ENCODE measurements at regions not wholly inside any gene's neighbourhood (a gene's known extent, or its start where the extent isn't known, plus 50 kb on each side); places are given as distances from the start of the nearest gene placed in this dataset.

DNA sequence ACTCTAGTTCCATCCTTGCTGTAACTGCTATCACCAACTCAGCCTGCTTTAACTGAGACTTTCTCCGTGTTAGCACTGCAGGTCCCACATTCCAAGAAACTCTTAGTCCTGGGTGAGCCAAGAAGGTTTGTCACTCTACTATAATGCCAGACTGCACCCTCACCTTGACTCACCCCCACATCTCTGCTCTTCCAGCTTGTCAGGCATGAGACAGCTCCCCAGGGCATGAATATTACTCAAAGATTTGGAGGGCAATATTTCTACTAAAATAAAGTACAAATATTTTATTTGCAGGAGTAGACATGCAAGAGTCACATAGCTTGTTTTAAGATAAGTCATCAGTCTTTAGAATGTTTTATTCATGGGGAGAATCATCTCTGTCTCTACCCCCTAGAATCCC lies 110.2 kb downstream of the MATN1 start:
- H3K4me3 Mint-ChIP-seq, result no peak overlapping the region
- no peak overlapping the region for H3K27ac Mint-ChIP-seq
- Histone ChIP-seq H3K4me3 (ENCODE audit: low read depth, low read length) (no peak overlapping the region), H3K4me1 (ENCODE audit: control insufficient read depth, insufficient read depth, low read length, poor library complexity, severe bottlenecking) (no peaks in the 10 kb centered on the region), H3K27ac (ENCODE audit: insufficient read depth, low read length, poor library complexity, severe bottlenecking) (no peak overlapping the region), H3K36me3 (ENCODE audit: control insufficient read depth, insufficient read depth, low read length) (no peaks in the 10 kb centered on the region), H3K9me3 (ENCODE audit: control insufficient read depth in 2 of 2, low read length in 2 of 2) (no peaks in the 10 kb centered on the region), H3K27me3 (ENCODE audit: control insufficient read depth, insufficient read depth, low read length) (peaks cover 6% of the 10 kb centered on the region)
- no peak for DNase-seq
- H3K9me3 Mint-ChIP-seq, result peaks cover 0 to 2% (median 0%) of the 10 kb centered on the region in 7 donors
- no peaks in the 10 kb centered on the region for H3K36me3 Mint-ChIP-seq
- ATAC-seq (ENCODE audit: low read depth in 2 of 2), result no peak
- H3K27me3 Mint-ChIP-seq, result peaks cover 27% of the 10 kb centered on the region
- H3K4me1 Mint-ChIP-seq, result no peaks in the 10 kb centered on the region

DNA sequence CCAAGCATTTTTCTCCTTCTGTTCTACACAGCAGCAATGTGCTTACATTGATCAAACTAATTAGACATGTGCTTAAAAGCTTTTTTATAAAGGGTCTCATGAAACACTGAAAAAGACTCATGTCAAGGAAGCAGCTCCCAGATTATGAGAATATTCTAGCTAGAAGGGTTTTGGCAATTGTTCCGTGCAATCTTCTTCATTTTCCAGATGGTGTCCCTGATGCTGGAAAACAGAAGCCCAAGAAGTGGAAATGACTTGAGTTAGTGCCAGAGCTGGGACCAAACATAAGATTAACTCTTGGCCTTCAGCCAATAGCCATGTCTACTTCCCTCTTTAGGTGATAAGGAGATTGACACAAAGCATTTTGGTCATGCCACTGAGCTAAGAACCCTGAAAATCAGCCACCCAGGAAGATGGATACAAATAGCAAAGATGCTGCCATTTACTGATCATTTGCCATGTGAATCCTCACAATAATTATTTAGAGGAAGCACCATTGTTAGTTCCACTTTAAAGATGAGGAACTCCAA lies 110.8 kb downstream of the MATN1 start:
- Histone ChIP-seq H3K9me3 (ENCODE audit: control insufficient read depth in 2 of 2, low read length in 2 of 2) (no peaks in the 10 kb centered on the region), H3K27me3 (ENCODE audit: control insufficient read depth, insufficient read depth, low read length) (peaks cover 5% of the 10 kb centered on the region), H3K27ac (ENCODE audit: insufficient read depth, low read length, poor library complexity, severe bottlenecking) (no peak overlapping the region), H3K36me3 (ENCODE audit: control insufficient read depth, insufficient read depth, low read length) (no peaks in the 10 kb centered on the region), H3K4me3 (ENCODE audit: low read depth, low read length) (no peak overlapping the region), H3K4me1 (ENCODE audit: control insufficient read depth, insufficient read depth, low read length, poor library complexity, severe bottlenecking) (no peaks in the 10 kb centered on the region)
- peaks cover 0 to 2% (median 0%) of the 10 kb centered on the region in 7 donors for H3K9me3 Mint-ChIP-seq
- ATAC-seq (ENCODE audit: low read depth in 2 of 2) (no peak), DNase-seq (no peak)
- no peaks in the 10 kb centered on the region for H3K4me1 Mint-ChIP-seq
- peaks cover 30% of the 10 kb centered on the region for H3K27me3 Mint-ChIP-seq
- H3K27ac Mint-ChIP-seq, result no peak overlapping the region
- no peaks in the 10 kb centered on the region for H3K36me3 Mint-ChIP-seq
- no peak overlapping the region for H3K4me3 Mint-ChIP-seq

DNA sequence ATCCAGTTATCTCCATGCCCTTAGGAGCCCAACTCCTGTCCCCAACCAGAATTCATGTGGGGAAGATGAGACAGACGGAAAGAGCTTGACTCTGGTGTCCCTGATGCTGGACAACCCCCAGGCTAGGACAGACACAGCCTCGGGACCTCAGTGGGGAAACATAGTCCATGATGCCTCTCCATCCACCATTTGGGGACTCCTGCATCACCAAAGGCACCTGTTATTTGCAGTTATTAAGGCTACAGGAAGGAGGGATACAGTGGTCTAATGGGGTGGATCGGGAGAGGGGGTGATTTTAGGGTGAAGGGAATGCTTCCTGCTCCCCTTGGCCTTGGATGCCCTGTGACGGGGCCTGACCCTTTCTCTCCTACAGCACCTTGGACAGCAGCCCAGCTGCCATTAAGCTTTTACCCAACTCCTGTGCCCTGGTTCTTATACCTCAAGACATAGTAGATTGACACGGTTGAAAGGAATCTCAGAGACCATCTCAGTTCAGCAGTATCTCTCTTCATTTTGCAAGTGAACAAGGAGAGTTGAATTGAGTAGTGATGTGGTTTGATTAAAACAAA lies 111.6 kb downstream of the MATN1 start:
- no peaks in the 10 kb centered on the region for H3K4me1 ChIP-seq (ENCODE audit: control insufficient read depth, insufficient read depth, low read length, poor library complexity, severe bottlenecking)
- peaks cover 0 to 2% (median 0%) of the 10 kb centered on the region in 7 donors for H3K9me3 Mint-ChIP-seq
- no peaks in the 10 kb centered on the region for H3K4me1 Mint-ChIP-seq
- no peaks in the 10 kb centered on the region for H3K36me3 Mint-ChIP-seq
- no peak overlapping the region for H3K4me3 ChIP-seq (ENCODE audit: low read depth, low read length)
- H3K27me3 Mint-ChIP-seq, result peaks cover 26% of the 10 kb centered on the region
- H3K27ac ChIP-seq (ENCODE audit: insufficient read depth, low read length, poor library complexity, severe bottlenecking), result no peak overlapping the region
- no peak for ATAC-seq (ENCODE audit: low read depth in 2 of 2)
- no peak overlapping the region for H3K27ac Mint-ChIP-seq
- H3K27me3 ChIP-seq (ENCODE audit: control insufficient read depth, insufficient read depth, low read length), result peaks cover 5% of the 10 kb centered on the region
- no peaks in the 10 kb centered on the region for H3K9me3 ChIP-seq (ENCODE audit: control insufficient read depth in 2 of 2, low read length in 2 of 2)
- no peak overlapping the region for H3K4me3 Mint-ChIP-seq
- no peak for DNase-seq
- no peaks in the 10 kb centered on the region for H3K36me3 ChIP-seq (ENCODE audit: control insufficient read depth, insufficient read depth, low read length)

DNA sequence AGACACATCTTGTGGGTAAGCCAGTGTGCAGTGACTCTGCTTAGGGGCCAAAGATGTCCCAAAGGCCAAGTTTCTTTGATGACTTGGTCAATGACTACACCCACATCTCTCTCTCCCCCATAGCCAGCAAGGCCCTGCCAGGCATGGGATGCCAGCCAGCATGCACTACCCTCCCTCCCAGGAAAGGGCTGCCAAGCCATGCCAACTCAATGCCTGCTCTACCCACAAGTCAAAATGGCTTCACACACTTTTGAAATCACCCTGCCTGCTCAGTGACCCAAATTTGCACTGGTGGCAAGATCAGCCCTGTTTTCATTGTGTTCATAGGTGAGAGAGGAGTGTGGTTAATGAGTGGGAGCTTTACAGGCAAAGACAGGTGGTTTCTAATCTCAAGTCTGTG lies 112.5 kb downstream of the MATN1 start:
- no peak overlapping the region for H3K4me3 Mint-ChIP-seq

DNA sequence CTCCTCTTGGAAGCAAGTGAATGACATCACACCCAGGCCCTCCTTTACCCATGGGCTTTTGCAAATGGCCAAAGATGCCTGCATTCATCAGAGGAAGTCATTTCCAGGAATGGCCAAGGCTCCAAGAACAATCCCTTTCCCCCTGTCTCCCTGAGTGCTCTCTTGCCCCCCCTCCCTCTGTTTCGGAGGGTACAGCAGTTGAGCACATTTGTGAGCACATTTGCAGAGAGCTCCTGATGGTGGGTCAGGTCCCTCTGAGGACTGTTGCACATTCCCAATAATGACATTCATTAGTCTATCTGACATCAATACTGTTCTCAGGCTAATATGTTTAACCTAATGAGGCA lies 113.4 kb downstream of the MATN1 start:
- no peak overlapping the region for H3K4me3 Mint-ChIP-seq
- ATAC-seq (ENCODE audit: low read depth in 2 of 2), result no peak
- Histone ChIP-seq H3K27ac (ENCODE audit: insufficient read depth, low read length, poor library complexity, severe bottlenecking) (no peak overlapping the region), H3K4me1 (ENCODE audit: control insufficient read depth, insufficient read depth, low read length, poor library complexity, severe bottlenecking) (no peaks in the 10 kb centered on the region), H3K27me3 (ENCODE audit: control insufficient read depth, insufficient read depth, low read length) (peaks cover 5% of the 10 kb centered on the region), H3K9me3 (ENCODE audit: control insufficient read depth in 2 of 2, low read length in 2 of 2) (no peaks in the 10 kb centered on the region), H3K36me3 (ENCODE audit: control insufficient read depth, insufficient read depth, low read length) (no peaks in the 10 kb centered on the region), H3K4me3 (ENCODE audit: low read depth, low read length) (no peak overlapping the region)
- H3K27ac Mint-ChIP-seq, result no peak overlapping the region
- DNase-seq, result no peak
- H3K4me1 Mint-ChIP-seq, result no peaks in the 10 kb centered on the region
- peaks cover 26% of the 10 kb centered on the region for H3K27me3 Mint-ChIP-seq
- H3K9me3 Mint-ChIP-seq, result peaks cover 0 to 2% (median 0%) of the 10 kb centered on the region in 7 donors
- H3K36me3 Mint-ChIP-seq, result no peaks in the 10 kb centered on the region

More for the DNA sequence above, 112.5 kb downstream of the MATN1 start:
- H3K4me3 ChIP-seq (ENCODE audit: low read depth, low read length), result no peak overlapping the region
- H3K4me1 ChIP-seq (ENCODE audit: control insufficient read depth, insufficient read depth, low read length, poor library complexity, severe bottlenecking), result no peaks in the 10 kb centered on the region
- Mint-ChIP-seq H3K36me3 (no peaks in the 10 kb centered on the region), H3K27me3 (peaks cover 31% of the 10 kb centered on the region), H3K4me1 (no peaks in the 10 kb centered on the region), H3K9me3 (peaks cover 0 to 2% (median 0%) of the 10 kb centered on the region in 7 donors), H3K27ac (no peak overlapping the region)
- no peak for DNase-seq
- H3K9me3 ChIP-seq (ENCODE audit: control insufficient read depth in 2 of 2, low read length in 2 of 2), result no peaks in the 10 kb centered on the region
- ATAC-seq (ENCODE audit: low read depth in 2 of 2), result no peak
- H3K27me3 ChIP-seq (ENCODE audit: control insufficient read depth, insufficient read depth, low read length), result peaks cover 5% of the 10 kb centered on the region
- H3K36me3 ChIP-seq (ENCODE audit: control insufficient read depth, insufficient read depth, low read length), result no peaks in the 10 kb centered on the region
- no peak overlapping the region for H3K27ac ChIP-seq (ENCODE audit: insufficient read depth, low read length, poor library complexity, severe bottlenecking)

DNA sequence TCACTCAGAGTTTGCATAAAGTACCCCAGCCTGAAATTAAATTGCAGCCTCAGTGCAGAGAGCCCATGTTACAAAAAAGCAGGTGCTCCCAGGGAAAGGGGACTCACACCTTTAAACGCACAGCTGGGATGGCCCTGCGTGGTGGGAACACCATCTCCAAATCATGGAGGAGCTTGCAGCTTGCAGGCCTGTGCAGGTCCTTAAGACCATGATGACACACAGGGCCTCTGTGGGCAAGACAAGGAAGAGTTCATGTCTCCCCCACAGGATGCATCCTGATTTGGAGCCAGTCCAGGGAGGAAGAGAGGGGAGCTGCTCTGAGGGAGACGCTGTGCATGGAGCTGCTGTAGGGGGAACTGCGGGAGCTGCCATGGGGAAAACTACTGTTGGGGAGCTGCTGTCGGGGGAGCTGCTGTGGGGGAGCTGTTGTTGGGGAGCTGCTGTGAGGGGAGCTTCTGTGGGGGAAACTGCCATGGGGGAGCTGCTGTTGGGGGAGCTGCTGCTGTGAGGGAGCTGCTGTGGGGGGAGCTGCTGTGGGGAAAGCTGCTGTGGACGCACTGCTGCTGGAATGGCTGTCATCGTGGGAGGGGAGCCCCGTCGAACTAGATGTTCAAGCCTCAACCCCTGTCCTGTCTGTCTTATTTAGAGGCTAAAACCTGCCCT lies 113.9 kb downstream of the MATN1 start:
- peaks cover 0 to 2% (median 0%) of the 10 kb centered on the region in 7 donors for H3K9me3 Mint-ChIP-seq
- no peaks in the 10 kb centered on the region for H3K36me3 ChIP-seq (ENCODE audit: control insufficient read depth, insufficient read depth, low read length)
- peaks cover 21% of the 10 kb centered on the region for H3K27me3 Mint-ChIP-seq
- H3K4me3 Mint-ChIP-seq, result no peak overlapping the region
- peaks cover 5% of the 10 kb centered on the region for H3K27me3 ChIP-seq (ENCODE audit: control insufficient read depth, insufficient read depth, low read length)
- no peaks in the 10 kb centered on the region for H3K4me1 ChIP-seq (ENCODE audit: control insufficient read depth, insufficient read depth, low read length, poor library complexity, severe bottlenecking)
- no peaks in the 10 kb centered on the region for H3K9me3 ChIP-seq (ENCODE audit: control insufficient read depth in 2 of 2, low read length in 2 of 2)
- H3K27ac Mint-ChIP-seq, result no peak overlapping the region
- no peak overlapping the region for H3K4me3 ChIP-seq (ENCODE audit: low read depth, low read length)
- DNase-seq, result no peak
- H3K4me1 Mint-ChIP-seq, result no peaks in the 10 kb centered on the region
- H3K36me3 Mint-ChIP-seq, result no peaks in the 10 kb centered on the region
- no peak overlapping the region for H3K27ac ChIP-seq (ENCODE audit: insufficient read depth, low read length, poor library complexity, severe bottlenecking)
- no peak for ATAC-seq (ENCODE audit: low read depth in 2 of 2)

DNA sequence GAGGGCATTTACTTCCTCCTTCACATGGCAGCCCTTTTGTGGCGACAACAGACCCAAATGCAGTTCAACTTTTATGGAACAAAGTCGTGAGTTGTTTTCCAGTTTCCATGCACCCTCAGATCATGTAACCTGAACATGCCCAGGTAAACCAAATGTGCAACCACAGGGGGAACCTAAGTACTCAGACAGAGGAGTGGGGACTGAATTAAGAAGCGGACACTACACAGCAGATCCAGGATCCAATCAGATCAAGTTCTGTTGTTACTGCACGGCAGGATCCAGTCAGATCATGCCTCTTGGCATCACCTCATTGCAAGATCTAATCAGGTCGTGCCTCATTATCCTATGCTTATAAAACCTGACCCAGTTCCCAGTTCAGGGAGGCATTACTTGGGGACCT lies 115.7 kb downstream of the MATN1 start:
- Mint-ChIP-seq H3K9me3 (peaks cover 0 to 2% (median 0%) of the 10 kb centered on the region in 7 donors), H3K4me1 (no peaks in the 10 kb centered on the region), H3K27me3 (peaks cover 24% of the 10 kb centered on the region), H3K36me3 (no peaks in the 10 kb centered on the region), H3K4me3 (no peak overlapping the region), H3K27ac (no peak overlapping the region)
- H3K27ac ChIP-seq (ENCODE audit: insufficient read depth, low read length, poor library complexity, severe bottlenecking), result no peak overlapping the region
- H3K4me1 ChIP-seq (ENCODE audit: control insufficient read depth, insufficient read depth, low read length, poor library complexity, severe bottlenecking), result no peaks in the 10 kb centered on the region
- ATAC-seq (ENCODE audit: low read depth in 2 of 2) (no peak), DNase-seq (no peak)
- H3K36me3 ChIP-seq (ENCODE audit: control insufficient read depth, insufficient read depth, low read length), result no peaks in the 10 kb centered on the region
- H3K4me3 ChIP-seq (ENCODE audit: low read depth, low read length), result no peak overlapping the region
- no peaks in the 10 kb centered on the region for H3K9me3 ChIP-seq (ENCODE audit: control insufficient read depth in 2 of 2, low read length in 2 of 2)
- no peaks in the 10 kb centered on the region for H3K27me3 ChIP-seq (ENCODE audit: control insufficient read depth, insufficient read depth, low read length)

DNA sequence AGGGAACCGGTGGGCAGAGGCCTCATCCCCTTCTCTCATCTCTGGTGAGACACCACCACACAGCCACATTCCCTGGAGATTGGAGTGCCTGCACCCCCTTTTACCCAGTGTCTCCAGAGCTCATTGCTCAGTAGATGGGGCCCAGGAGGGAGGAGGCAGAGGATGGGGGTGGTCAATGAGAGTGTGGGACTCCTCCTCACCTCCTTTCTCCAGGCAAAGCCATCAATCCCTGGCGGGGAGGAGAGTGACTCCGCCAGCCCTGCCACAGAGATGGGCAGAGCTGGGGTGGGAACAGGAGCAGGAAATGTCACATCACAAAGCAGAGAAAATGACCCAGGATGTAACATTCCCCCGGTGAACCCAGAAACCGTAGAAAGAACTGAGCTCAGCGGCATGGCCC lies 117.2 kb downstream of the MATN1 start:
- no peaks in the 10 kb centered on the region for H3K4me1 Mint-ChIP-seq
- H3K27me3 ChIP-seq (ENCODE audit: control insufficient read depth, insufficient read depth, low read length), result no peaks in the 10 kb centered on the region
- no peak overlapping the region for H3K27ac Mint-ChIP-seq
- DNase-seq (no peak), ATAC-seq (ENCODE audit: low read depth in 2 of 2) (no peak)
- no peaks in the 10 kb centered on the region for H3K36me3 Mint-ChIP-seq
- no peaks in the 10 kb centered on the region for H3K36me3 ChIP-seq (ENCODE audit: control insufficient read depth, insufficient read depth, low read length)
- no peak overlapping the region for H3K27ac ChIP-seq (ENCODE audit: insufficient read depth, low read length, poor library complexity, severe bottlenecking)
- H3K4me1 ChIP-seq (ENCODE audit: control insufficient read depth, insufficient read depth, low read length, poor library complexity, severe bottlenecking), result no peaks in the 10 kb centered on the region
- peaks cover 0 to 2% (median 0%) of the 10 kb centered on the region in 7 donors for H3K9me3 Mint-ChIP-seq
- H3K9me3 ChIP-seq (ENCODE audit: control insufficient read depth in 2 of 2, low read length in 2 of 2), result no peaks in the 10 kb centered on the region
- H3K4me3 Mint-ChIP-seq, result no peak overlapping the region
- no peak overlapping the region for H3K4me3 ChIP-seq (ENCODE audit: low read depth, low read length)
- H3K27me3 Mint-ChIP-seq, result peaks cover 24% of the 10 kb centered on the region
